ENCODE measurements at regions not wholly inside any gene's neighbourhood (a gene's known extent, or its start where the extent isn't known, plus 50 kb on each side); places are given as distances from the start of the nearest gene placed in this dataset.

DNA sequence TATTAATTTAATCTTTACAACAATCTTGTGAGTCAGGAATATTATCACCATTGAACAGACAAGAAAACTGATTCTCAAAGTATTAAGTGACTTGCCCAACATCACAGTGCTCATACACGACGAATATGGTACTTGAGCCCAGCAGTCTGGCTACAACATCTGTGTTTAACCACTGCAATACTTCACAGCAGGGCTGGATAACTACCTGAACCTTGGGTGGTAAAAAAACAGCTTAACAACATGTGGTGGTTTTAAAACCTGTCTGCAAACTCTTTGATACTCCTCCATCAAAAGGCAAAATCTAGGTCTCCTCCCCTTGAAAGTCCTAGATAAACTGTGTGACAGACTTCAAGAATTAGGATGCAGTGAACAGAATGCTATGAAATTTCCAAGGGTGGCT lies 424.6 kb upstream of the CADM1 start:
- DNase-seq (ENCODE audit: low read depth in 2 of 2): no peak

DNA sequence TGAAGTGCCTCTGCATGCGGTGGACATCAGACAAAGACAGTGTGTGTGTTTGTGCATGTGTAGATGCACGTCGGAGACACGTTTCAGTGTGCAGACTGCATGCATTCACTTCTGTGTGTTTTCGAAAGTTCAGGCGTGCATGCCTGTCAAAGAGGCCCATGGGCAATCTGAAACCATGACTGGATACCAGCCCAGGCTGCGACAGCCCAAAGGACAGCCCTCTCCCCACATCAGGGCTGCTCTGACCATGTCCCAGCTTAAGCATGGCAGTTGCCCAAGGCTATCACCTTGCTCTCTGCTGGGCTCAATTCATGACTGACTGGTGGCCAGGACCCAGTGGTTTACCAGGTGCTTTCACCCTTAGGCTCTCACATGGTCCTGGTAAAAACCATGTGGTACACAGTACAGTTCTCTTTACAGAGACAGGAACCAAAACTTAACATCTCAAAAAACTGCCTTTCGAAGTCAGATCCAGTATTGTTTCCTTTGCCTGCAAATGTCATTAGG lies 423.7 kb upstream of the CADM1 start:
- DNase-seq (ENCODE audit: low read depth in 2 of 2): no peak

DNA sequence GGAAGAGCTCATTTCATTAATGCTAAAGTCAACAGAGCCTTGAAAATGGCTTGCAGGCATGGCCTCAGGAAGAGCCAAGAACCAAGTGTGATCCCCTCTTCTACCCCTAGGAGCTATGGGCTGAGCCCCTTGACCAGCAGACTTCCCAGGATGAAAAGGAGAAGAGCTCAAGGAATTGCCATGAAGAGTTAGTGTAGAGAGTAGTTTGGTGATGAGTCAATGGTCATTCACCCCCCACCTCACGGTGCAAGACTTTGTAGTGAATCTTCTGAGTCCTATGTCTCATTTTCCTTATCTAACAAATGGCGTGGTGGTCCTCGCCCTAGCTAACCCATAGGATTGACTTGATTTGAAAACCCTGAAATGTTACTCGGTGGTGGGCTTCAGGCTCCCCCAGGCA lies 422.4 kb upstream of the CADM1 start:
- no peak for DNase-seq (ENCODE audit: low read depth in 2 of 2)

DNA sequence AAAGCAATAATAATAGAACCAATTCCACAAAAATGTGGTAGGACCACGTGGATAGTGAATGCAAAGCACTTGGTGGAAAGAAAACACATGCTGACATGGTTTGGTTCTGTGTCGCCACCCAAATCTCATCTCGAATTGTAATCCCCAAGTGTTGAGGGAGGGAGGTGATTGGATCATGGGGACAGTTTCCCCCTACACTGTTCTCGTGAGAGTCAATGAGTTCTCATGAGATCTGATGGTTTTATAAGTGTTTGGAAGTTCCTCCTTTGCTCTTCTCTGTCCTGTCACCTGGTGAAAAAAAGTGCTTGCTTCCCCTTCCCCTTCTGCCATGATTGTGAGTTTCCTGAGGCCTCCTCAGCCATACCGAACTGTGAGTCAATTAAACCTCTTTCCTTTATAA lies 421.9 kb upstream of the CADM1 start:
- DNase-seq (ENCODE audit: low read depth in 2 of 2): no peak

DNA sequence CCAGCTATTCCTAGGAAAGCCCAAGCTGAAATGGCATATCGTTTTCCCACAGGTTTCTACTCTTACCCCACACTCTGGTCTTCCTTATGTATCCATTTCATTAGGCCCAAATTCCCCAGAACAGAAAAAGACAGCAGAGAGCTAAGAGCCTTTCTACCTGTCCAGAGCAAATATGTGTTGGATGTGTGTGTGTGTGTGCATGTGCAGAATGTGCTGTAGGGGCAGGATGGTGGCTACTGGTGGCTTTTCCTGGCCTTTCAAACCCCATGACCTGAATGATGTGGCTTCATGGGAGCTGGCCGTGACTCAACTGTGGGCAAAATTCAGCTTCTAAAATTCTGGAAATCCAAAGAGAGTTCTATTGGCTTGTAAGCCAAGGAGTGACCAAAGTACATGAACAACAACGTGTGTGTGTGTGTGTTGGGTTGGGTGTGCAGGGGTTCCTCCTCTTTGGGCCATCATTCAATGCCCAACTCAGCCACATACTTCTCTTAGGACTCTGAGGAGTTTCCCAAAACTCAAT lies 421.4 kb upstream of the CADM1 start:
- DNase-seq (ENCODE audit: low read depth in 2 of 2): no peak

DNA sequence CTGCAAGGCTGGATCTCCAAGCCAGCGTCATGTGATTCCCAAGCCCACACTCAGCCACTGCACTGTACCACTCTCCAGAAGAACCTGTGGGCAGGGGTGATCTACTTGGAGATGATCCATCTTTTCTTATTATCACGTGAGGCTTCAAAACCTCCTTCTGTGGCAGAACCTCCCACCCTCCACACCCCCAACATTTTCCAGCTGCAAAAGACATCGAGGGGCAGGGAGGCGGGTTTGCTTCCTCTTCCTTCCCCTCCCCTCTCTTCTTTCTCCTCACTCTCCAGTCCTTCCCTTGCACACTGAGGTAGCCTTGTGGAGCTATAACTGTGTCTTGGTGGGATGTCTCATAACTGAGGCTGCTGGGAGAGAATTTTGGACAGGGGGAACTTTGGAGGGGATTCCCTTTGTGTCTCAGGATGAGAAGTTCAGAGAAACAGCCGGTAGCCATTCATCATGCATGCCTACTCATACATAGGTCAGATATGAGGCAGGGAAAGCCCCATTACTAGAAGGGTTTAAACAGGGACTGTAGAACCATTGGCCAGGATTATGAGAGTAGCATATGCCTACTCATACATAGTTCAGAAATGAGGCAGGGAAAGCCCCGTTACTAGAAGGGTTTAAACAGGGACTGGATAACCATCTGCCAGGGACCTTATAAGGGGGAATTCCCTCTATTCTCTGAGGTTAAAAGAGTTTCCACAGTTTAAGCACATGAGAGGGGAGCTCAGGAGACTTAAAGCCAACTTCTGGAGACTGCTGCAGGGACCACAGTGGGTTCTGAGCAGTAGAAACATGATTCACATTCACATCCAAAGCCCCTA lies 420.7 kb upstream of the CADM1 start:
- no peak for DNase-seq (ENCODE audit: low read depth in 2 of 2)

DNA sequence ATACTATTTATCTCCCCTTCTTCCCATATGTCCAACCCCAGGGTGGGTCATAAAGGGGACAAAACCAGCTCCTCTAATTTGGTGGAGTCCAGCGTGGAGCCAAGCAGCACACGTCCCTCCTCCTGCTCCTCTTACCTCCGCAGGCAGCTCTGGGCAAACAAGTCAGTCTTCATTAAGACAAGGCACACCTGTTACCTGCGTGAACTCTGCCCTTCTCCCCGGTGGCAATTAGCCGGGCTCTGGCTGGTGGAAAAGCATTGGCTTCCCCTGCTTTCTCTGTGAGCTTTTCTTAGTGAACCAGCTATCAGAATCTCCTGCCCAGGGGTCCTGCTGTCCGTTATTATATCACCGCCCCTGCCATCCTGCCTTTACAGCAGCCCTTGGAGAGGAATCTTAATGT lies 418.7 kb upstream of the CADM1 start:
- no peak for DNase-seq (ENCODE audit: low read depth in 2 of 2)

DNA sequence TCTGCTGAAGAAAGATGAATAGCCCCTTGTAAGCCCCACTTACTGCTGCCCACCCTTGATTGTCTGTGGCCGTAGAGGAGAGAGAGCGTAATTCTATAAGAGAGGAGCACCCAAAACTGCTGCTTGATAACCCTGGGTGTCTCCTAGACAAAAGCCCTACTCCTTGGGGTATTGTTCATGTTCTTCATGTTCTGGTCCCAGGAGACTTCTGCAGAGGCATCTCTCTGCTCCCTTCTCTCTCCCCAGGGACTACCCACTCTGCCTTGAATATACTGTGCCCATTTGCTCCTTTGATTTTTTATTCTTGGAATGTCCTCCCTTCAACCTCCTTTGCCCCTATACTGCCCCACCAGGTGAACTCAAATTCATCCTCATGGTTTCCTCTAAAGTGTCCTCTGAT lies 417.8 kb upstream of the CADM1 start:
- no peak for DNase-seq (ENCODE audit: low read depth in 2 of 2)

DNA sequence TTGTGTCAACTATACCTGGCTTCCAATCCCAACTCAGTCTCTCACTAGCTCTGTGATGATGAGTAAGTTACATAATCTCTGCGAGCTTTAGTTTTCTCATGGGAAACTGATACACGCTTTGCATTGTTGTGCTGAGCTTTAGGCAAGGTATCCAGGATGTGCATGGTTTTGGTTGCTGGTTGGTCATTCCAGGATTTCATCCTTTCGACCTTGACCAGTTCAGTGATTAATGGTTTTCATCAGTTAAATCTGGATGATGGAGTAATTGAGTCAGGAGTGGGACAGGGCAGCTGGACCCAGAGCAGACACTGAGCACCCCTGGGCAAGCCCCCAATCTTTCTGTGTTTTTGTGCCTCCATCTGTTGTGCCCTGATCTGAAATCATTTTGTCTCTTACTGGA lies 417.3 kb upstream of the CADM1 start:
- DNase-seq (ENCODE audit: low read depth in 2 of 2): no peak

DNA sequence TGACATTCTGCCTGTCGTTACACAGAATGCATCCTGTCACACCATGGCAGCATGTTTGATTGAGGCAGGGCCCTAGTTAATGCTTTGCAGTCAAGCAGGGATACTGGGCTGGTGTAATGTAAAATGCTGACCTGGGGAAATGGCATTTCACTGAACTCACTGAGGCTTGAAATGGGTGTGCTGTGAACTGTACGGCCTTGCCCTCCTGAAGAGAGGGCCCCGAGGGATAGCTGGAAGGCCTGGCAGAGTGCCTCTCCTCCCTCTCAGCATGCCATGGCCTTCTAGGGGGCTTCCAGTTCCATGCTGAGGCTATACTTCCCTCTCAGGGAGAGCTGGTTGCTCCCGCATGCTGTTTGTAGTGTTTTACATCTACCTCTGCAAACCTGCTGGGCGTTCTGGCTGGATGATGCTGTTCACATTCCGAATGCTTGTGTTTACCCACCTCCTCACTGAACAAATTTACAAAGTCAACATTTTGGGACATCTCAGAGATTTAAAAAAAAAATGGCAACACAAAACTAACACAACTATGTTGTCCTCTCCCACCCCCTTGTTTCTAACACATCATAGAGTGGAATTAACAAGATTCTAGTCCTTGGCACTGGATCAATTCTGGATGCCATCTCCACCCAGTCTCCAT lies 416.7 kb upstream of the CADM1 start:
- DNase-seq (ENCODE audit: low read depth in 2 of 2): no peak

DNA sequence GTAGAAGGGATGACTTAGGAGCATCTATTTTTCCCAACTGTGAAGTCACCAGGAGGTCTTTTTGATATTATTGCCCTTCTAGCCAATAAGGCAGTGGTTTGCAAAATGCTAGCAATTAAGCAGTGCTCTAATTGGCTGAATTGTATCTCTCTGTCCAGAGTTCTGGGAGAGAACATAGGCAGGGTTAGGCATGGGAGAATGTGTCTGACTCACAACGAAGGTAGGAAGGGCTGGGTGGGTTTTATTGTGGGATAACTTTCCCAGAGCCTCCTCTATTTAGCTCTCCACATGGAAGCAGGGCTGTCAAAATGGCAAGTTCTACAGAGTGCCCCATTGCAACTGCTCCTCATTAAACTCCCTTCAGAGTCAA lies 415.9 kb upstream of the CADM1 start:
- DNase-seq (ENCODE audit: low read depth in 2 of 2): no peak

DNA sequence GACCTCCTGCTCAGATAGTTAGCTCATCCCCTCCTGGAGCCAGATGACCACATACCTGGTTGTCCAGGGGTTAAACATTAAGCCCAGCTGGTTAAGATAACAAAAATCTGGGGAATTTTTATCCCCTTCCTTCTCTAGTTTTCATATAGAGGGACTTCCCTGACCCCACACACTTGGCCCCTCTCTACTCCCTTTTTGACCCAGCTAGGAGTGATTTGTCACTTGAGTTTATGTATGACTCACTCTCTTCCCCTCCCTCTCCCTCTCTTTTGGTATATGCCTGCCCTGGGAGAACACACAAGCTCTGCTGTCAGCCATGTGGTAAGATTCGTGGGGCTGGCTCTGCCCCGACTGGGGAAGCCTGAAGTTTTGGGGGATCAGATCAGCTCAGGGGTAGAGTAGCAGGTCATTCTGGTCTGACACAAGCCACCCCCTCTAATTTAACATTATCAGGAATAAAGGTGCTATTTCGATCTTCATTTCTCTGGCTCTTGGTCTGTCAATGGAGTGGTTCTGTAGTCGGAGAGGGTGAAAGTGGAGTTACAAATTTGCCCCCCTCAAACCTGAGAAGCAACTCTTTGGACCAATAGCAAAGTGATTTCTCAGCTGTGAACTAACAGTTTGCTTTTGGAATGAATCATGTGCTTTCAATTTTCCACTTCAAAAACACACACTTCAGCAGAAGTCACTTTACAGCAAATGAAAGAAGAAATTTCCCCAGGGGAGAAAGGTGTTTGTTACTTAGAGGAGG lies 415.3 kb upstream of the CADM1 start:
- no peak for DNase-seq (ENCODE audit: low read depth in 2 of 2)

DNA sequence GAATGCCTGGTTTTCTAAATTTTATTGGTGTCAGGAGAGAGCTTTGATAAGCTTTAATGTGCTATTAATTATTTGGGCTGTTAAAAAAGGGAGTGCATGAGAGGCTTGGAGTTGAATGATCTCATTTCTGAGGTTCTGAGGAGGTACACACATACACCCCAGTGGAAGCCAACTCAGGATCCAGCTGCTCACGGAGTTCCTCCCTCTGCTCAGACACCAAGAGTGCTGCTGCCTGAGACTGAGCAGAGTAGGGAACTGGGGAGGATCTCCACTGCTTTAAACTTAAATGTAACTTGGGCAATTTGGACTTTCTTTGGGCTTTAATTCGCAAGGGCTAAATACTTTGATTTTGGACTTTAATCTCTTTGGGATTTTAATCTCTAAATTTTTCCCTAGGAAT lies 414.4 kb upstream of the CADM1 start:
- DNase-seq (ENCODE audit: low read depth in 2 of 2): no peak

DNA sequence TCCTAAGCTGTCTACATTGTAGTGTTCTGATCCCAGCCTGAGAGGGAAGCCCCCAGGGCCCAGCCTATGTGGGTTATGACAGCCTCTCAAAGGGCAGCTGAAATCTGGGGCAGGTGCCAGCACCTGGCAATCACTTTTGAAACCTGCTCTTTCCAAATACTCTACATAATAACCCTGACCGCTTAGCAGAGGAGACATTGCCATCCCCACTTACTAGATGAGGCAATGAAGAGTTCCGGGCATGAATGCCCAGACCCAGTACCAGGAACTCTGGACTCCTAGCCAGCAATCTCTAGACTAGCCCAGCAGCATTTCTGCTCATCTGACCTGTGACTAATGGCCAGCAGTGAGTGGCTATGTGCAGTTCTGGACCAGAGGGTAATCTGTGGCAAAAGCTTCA lies 412.4 kb upstream of the CADM1 start:
- DNase-seq (ENCODE audit: low read depth in 2 of 2): no peak

DNA sequence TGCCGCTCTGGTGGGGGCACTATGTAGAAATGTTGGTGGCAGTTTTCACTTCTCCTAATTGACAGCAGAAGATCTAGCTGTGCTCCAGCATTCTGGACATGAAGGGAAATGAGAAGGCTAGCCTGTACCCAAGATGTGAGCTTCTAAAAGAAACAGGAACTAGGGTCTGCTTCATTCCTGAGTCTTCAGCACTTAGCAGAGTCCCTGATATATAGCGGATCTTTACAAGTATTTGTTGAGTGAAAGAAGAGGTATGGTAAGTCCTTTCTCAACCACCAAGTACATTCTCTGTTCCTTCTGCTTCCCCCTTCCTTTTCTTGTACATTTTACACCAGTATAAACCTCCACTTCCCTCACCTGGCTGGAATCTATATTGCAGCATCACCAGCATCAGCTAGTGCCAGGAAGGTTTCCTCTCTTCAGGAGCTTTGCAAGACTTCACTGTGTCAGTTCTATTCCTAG lies 408.3 kb upstream of the CADM1 start:
- no peak for DNase-seq (ENCODE audit: low read depth in 2 of 2)

DNA sequence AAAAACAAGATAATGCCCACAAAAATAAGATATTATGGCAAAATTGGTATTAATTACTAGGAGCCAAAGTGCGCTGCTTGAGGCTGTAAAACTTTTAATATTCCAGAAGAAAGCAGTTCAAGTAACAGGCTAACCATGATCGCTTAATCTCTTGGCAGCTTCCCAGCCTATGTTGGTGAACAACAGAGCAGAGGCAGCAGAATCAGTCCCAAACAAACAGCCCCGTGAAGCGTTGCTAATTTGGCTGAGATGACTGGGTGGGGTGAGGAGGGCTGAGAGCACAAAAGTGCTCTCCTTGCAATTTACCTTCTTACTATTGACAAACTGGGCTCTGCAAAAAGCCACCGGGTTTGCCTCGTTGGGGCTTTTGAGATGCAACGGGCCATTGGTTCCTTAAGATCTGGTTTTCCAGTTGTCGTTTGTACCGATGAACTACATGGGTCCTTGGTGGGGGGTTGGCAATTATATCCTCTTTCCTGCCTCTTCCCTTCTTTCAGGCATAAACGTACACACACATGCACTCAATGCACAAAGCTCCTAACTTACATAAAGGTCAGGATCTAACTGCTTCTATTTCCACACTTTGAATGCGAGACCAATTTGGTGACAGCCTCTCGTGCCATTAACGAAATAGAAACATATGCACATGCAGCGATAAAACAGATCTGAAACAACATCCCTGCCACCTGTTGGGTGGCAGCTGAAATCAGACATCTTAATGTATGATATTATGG lies 407.6 kb upstream of the CADM1 start:
- no peak for DNase-seq (ENCODE audit: low read depth in 2 of 2)

DNA sequence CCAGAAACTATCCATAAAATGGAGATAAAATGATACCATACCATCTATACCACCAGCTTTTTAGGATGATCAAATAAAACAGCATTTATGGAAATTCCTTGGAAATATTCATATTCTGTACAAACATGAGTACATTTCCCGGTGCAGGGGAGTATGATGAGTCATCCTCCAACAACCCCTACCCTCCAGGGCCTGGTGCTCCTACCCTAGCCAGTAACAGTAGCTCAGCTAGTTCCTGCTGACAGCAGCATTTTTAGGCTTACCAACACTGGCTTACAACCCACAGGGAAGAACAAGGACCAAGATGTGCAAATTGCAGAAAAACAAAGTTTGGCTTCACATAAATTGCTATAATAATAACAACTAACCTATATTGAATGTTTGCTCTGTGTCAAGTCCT lies 406.2 kb upstream of the CADM1 start:
- no peak for DNase-seq (ENCODE audit: low read depth in 2 of 2)

DNA sequence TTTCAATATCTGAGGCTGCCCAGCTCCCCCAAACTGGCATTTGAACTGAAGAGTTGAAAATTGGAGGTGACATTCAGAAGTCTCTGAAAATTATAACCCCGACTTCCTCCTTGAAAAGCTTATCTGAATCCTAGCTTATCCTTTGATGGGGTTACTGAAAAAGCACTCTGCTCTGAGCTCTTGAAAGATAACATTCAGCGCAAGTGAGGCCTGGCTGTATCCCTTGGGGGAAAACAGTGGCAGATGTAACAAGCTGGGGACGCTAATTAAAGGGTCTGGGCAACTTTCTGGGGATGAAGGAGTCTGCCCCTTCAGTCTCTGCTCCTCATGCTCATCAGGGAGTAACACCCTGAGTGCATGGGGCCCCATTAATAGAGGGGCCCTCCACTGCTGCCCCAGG lies 402.0 kb upstream of the CADM1 start:
- no peak for DNase-seq (ENCODE audit: low read depth in 2 of 2)

DNA sequence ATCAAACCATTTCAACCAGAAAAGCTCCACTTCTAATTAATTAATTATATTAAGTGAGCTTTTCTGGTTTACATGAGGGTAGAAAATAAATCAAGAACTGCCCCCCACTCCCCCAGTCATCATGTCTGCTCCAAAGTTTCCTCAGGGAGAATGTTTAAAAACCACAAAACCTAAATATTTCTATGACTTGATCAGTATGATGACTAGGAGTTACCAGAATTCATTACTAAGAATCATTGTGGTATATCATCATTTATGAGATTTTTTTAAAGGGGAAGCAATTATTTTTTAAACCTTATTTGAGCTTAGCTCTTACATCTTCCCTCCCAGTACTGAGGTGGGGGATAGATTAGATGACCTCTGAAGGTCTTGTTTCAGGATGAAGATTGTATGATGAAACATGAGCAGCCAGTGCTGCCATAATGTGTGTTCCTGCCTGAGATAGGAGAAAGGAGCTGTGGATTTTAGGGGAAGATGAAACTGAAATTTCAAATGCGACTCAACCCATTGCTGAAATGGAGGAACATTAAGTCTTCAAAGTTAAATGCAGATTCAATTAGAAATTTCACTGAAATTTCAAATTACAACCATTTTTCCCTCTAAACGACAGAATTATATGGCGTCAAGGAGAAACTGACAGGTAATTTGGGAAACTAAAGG lies 401.3 kb upstream of the CADM1 start:
- DNase-seq (ENCODE audit: low read depth in 2 of 2): no peak

DNA sequence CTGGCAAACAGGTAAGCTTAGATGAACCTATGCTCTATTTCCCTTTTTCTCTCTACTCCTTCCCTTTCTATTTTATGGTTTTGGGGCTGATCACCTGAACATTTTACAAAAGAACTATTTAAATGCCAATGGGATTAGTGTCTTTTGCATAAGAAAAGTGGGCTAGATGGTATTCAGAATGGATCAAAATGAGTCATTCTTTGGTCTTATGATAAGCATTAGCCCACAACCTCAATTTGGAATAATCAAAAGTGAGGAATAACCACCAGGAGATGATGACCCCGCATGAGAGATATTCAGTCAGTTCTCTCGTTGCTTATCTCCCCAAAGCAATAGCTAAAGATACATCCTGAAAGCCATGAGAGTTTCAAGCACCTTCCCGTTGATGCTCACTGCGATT lies 399.0 kb upstream of the CADM1 start:
- DNase-seq (ENCODE audit: low read depth in 2 of 2): no peak

DNA sequence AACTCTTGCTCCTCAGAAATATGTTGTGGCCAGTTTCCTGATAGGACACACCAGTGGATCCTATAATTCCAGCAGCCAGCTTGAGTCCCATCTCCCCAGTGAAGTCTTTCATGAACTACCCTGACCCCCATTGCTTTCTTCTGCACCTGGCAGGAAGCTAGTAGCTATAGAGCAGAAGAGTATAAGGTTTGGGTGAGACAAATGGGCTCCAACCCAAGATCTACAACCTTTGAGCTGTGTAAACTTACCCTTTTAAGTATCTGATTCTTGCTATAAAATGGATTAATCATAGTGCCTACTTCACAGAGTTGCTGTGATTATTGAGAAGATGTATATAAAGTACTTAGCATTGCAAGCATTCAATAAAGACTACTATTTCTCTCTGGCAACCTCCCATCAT lies 396.9 kb upstream of the CADM1 start:
- DNase-seq (ENCODE audit: low read depth in 2 of 2): no peak
